ENCODE measurements at regions not wholly inside any gene's neighbourhood (a gene's known extent, or its start where the extent isn't known, plus 50 kb on each side); places are given as distances from the start of the nearest gene placed in this dataset.
"Not testable (repeated sequence)": the region's sequence is repeated elsewhere in the genome, so short reads cannot be mapped to it uniquely, and the experiment has no call there.

GRCh38 chr3:11739706-11740105, 96.0 kb upstream of the VGLL4 start:
- DNase-seq (ENCODE audit: low spot score) = no peak
- CTCF ChIA-PET = no interaction called here
- TF ChIP-seq CTCF (conservative IDR thresholded peaks at IDR 0.05; ENCODE audit: low read depth) = no peak
- no peak overlapping the region for H3K27ac ChIP-seq
- POLR2A ChIA-PET (ENCODE audit: low non-redundant PET) = no interaction called here

- no peak for DNase-seq (ENCODE audit: low spot score)
- TF ChIP-seq CTCF (conservative IDR thresholded peaks at IDR 0.05; ENCODE audit: low read depth) = no peak
- no peak overlapping the region for H3K27ac ChIP-seq
- CTCF ChIA-PET = no interaction called here
- POLR2A ChIA-PET (ENCODE audit: low non-redundant PET) = no interaction called here
These were observed 95.4 kb upstream of the VGLL4 start for GRCh38 chr3:11739123-11739522.

GRCh38 chr3:11737742-11738141, 94.0 kb upstream of the VGLL4 start:
- POLR2A ChIA-PET (ENCODE audit: low non-redundant PET) = no interaction called here
- TF ChIP-seq CTCF (conservative IDR thresholded peaks at IDR 0.05; ENCODE audit: low read depth) = no peak
- DNase-seq (ENCODE audit: low spot score) = no peak
- CTCF ChIA-PET = no interaction called here
- H3K27ac ChIP-seq = no peak overlapping the region

GRCh38 chr3:11736136-11736833, 92.6 kb upstream of the VGLL4 start:
- H3K27ac ChIP-seq = no peak overlapping the region
- no peak for TF ChIP-seq CTCF (conservative IDR thresholded peaks at IDR 0.05; ENCODE audit: low read depth)
- ChIA-PET POLR2A (ENCODE audit: low non-redundant PET) (no interaction called here), CTCF (interaction anchor here (0.5 kb wide), 1 partner anchor 25 kb away, joined by 5 read pairs; no protein-coding TSS in a partner anchor)
- no peak for DNase-seq (ENCODE audit: low spot score)

GRCh38 chr3:11735638-11736037, 91.9 kb upstream of the VGLL4 start:
- TF ChIP-seq CTCF (conservative IDR thresholded peaks at IDR 0.05; ENCODE audit: low read depth) = no peak
- no peak for DNase-seq (ENCODE audit: low spot score)
- ChIA-PET POLR2A (ENCODE audit: low non-redundant PET) (no interaction called here), CTCF (interaction anchor here (0.5 kb wide), 1 partner anchor 24 kb away, joined by 5 read pairs; no protein-coding TSS in a partner anchor)
- no peak overlapping the region for H3K27ac ChIP-seq

- CTCF ChIA-PET; POLR2A ChIA-PET (ENCODE audit: low non-redundant PET); H3K27ac ChIP-seq; DNase-seq (ENCODE audit: low spot score): not testable (repeated sequence)
These were observed 91.4 kb upstream of the VGLL4 start for GRCh38 chr3:11735111-11735510.

GRCh38 chr3:11733914-11734313, 90.2 kb upstream of the VGLL4 start:
- no peak overlapping the region for H3K27ac ChIP-seq
- ChIA-PET CTCF (no interaction called here), POLR2A (ENCODE audit: low non-redundant PET) (no interaction called here)
- TF ChIP-seq CTCF (conservative IDR thresholded peaks at IDR 0.05; ENCODE audit: low read depth) = no peak
- no peak for DNase-seq (ENCODE audit: low spot score)
